ENCODE measurements at regions not wholly inside any gene's neighbourhood (a gene's known extent, or its start where the extent isn't known, plus 50 kb on each side); places are given as distances from the start of the nearest gene placed in this dataset.

DNA sequence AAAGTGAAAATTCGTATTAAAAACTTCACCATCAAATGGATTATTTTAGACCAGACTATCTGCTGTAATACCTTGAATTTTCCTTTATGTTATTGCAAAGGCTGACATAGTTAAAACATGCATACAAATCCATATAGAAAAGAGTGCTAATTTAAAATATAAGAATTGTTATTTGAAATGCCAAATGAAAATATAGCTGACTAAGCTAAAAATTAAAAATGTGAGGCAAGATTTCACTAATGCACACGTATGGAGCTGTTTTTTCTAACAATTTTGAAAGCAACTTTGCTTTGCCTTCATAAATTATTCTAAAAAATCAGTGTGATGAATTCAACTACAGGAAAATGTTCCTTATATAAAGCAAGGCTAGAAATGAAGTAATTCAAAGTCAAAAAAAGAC, 62.5 kb downstream of the MPP7 start:
- TF ChIP-seq CTCF (IDR thresholded peaks at IDR 0.05; ENCODE audit: low read depth, low read length, poor library complexity, severe bottlenecking) (no peak), EZH2phosphoT487 (IDR thresholded peaks at IDR 0.05; ENCODE audit: borderline replicate concordance, low read length) (no peak)
